HG03558 (cell line): ENCODE measurements at regions not wholly inside any gene's neighbourhood (a gene's known extent, or its start where the extent isn't known, plus 50 kb on each side); places are given as distances from the start of the nearest gene placed in this dataset.

Source experiments
- ATAC-seq: cut with Tn5 transposase; IDR thresholded peaks from one replicate; pipeline ENCODE4 v1.9.1; 2021; ENCODE audit warnings: moderate number of reproducible peaks; ENCODE audit not compliant: unreplicated experiment; ENCODE audit errors: extremely low read depth

DNA sequence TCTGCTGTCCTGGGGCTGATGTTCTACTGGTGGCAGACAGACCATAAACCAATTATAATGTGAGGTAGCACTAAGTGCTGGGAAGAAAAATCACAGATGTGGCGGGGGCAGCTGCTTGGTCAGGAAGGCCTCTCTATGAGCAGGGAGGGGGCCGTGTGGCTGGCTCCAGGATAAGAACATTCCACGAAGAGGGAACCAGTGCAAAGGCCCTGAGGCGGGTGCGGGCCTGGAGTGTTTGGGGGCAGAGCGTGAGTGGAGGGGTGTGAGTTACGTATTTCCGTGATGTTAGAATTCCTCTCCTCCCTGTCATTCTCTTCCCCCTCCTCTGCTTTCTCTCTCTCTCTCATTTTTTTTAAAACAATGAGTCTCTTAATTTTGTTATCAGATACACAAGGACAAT is 67.2 kb downstream of the CEBPB start:
- ATAC-seq: no peak

DNA sequence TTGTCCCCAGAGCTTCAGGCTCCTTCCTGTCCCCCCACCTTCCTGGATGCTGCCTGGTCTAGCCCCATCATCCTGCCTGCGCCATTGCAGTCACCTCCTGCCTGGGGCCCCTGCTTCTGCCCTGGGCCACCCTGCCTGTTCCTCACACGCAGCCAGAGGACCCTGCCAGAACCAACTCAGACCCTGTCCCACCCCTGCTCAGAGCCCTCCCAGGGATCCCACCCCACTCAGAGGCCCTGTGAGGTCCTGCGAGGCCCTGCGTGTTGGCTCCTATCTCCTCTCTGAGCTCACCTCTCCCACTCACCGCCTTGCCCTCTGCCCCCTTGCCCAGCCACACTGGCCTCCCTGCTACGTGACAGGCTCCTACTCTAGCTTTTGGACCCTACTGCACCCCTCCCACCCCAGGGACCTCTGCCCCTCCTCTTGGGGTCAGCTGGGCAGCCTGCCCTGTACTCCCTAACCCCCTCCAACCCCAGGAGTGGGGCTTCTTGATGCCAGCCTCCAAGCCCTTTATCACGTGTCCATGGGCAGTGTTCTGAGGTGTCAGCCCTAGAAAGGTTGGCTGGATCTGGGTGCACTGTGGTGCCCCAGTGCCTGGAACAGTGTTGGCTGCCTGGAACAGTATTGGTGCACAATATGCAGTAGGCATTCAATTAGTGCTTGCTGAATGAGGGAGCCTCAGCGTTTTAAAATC is 68.3 kb downstream of the CEBPB start:
- ATAC-seq: no peak

DNA sequence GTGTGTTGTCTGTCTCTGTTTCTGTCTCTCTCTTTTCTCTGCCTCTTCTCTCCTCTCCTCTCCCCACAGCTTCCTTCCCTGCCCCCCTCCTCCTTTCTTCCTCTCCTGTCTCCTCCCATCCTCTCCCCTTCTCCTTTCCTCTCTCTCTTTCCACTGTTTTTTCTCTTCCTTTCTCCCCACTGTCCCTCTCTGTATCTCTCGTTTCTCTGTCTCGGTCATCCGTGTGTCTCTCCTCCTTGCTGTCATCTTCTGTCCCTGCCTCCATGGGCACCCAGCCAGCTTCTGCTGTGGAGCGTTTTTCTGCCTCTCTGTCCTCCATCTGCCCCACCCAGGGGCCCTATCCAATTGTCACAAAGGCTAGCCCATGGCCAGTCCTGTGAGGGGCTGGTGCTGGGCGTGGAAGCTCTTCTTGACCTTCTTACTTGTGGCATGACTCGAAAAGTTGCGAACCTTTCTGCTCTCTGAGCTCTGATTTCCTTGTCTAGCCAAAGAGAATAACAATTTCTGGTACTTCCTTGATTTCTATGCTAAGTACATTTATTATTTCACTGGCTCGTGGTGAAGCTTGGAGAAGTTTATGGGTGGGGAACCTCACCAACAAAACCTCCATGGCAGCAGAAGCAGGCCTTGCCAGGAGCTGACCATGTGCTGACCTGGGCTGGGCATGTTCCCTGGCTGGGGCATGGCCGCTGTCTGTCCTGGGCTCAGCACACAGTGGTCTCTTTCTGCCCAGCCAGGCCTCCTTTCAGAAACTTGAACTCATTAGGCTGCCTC is 69.3 kb downstream of the CEBPB start:
- ATAC-seq: no peak

DNA sequence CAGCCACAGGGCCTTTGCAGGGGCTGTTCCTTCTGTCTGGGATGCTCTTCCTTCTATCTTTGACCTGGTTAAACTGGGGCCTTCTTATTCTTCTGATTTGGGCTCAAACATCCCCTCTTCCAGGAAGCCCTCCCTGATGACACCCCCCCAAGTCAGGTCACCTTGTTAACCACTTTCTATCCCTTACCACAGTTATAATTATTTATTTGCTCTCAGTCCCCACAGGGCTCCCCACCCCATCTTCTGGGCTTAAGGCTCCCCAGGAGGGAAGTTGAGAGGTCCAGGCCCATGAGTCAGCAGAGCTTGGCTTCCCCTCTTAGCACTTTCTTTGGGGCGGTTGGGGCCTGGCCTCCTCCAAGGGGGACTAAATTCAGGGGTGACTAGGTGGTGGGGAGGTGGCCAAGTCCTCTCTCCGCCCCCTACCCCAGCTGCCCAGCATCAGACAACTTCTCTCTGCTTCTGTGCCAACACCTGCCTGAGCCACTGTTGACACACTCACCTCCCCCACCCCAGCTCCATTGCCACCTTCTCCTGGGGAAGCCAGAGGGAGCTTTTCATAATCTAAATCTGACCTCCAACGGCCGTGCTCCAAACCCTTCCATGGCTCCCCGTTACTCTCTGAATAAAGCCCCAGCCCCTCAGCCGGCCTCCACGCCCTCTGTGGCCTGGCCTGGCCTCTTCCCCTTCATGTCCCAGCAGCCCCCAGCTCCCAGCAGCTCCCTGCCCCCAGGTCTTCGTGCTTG is 70.0 kb downstream of the CEBPB start:
- ATAC-seq: no peak

DNA sequence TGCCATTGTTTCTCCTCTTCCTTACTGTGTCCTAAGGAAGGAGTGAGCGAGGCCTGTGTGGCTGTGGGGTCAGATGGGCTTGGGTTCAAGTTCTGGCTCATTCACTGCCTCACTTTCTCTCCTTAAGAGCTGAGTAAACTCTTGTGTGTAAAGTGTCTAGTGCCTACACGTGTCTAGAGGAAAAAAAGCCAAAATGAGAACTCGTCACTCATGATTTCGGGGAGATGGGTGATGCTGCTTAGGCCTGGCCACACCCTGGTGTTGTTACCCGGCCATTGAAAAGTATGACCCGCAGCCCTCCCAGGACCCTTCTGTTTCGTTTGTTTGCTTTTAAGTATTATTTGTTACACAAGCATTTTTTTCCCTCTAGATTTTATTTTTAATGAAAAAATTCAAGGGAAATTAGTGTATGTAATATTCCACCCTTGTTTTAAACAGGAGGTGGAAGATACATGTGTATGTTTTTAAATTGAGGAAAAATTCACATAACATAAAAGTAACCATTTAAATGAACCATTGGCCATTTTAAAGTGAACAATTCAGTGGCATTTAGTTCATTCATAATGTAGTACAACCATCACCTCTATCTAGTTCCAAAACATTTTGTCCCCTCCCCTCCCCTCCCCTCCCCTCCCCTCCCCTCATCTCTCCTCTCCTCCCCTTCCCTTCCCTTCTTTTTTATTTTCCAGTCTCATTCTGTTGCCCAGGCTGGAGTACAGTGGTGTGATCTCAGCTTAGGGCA is 71.0 kb downstream of the CEBPB start:
- ATAC-seq: no peak

DNA sequence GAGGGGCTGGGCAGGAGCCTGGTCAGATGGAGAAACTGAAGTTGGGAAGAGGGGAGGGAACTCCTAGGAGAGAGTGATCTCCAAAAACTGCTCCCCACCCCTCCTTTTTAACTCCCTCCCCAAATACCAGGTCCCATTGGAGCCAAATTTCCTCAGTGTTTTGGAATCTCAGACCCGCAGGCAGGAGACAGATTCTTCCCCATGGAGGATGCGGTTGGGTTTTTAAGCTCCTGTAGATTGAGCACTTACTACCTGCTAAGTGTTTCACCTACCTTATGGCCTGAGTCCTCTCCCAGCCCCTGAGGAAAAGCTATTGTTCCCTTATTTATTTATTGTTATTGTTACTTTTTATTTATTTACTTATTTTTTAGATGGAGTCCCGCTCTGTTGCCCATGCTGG is 73.2 kb downstream of the CEBPB start:
- no peak for ATAC-seq

DNA sequence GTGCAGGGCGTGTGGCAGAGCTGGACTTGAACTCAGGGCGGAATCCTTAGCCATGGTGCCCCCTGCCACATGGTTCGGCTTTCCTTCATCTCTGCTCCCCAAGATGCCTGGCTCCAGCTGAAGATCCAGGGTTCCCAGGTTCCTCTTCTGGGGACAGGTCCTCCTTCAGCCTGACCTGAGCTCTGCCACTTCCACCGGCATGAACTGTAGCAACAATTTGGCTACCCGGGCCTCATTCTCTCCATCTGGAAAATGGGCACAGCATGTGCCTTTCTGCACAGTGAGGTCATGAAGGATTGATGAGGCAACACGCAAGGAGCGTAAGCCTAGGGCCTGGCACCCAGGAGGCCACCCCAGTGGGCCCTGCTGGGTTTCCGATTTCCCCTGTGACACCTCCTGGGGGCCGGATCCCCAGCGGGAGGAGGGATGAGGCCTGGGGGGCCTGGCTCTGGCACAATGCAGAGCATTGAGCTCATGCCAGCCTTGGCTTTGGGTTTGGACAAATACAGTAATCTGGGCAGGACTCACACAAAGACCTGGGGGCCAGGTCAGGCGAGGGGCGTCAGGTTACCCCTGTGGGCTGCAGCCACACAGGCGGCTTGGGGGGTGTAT is 74.0 kb downstream of the CEBPB start:
- no peak for ATAC-seq

DNA sequence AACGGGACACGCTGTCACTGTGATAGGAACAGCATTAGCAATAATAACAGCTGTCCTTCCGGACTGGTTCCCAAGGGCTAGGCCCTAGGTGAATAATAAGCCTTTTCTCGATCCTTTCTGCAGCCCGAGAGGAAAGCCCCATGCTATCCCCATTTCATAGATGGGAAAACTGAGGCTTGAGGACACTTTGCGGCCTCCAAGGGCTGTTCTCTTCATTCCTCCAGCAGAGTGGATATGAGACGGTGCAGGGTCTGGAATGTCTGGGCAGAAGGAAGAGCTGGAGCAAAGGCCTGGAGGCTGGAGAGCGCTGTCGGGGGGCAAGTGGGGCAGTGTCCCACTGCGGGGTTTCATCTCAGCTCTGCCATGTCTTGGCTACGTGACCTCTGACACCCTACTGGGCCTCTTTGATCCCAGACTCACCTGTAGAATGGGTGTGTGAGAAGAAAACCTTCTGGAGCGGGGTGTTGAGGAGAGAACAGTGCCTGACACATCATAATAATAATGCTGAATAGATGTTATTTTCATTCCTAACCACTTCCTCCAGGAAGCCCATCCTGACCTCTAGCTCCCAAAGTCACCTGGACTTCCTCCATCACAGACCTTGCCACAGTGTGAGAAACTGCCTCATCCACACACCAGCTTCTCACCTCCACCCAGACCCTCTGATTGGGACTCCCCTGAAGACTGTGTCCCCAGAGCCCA is 74.8 kb downstream of the CEBPB start:
- no peak for ATAC-seq

DNA sequence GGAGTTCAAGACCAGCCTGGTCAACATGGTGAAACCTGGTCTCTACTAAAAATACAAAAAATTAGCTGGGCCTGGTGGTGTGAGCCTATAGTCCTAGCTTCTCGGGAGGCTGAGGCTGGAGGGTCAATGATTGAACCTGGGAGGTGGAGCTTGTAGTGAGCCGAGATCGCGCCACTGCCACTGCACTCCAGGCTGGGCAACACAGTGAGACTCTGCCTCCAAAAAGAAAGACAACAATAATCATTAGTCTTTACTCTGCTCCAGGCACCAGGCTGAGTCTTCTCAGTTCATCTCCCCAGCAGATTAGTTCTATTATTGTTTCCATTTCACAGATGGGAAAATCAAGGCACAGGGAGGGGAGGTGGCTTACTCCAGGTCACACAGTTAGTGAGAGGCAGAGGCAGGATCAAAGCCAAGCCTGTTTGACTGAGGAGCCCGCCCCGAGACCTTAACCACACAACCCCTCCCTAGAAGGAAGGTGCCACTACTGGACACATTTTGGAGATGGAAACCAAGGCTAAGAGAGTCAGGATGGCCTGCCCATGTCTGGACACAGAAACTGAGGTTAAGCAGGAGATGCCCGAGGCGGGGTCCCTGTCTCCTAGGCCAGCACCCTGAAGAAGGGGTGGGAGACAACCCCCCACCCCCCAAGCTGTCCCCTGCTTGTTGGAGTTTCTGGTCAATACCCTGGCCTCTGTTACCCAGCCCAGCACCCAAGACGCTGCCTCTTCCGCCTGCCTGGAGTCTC is 75.8 kb downstream of the CEBPB start:
- ATAC-seq: no peak

DNA sequence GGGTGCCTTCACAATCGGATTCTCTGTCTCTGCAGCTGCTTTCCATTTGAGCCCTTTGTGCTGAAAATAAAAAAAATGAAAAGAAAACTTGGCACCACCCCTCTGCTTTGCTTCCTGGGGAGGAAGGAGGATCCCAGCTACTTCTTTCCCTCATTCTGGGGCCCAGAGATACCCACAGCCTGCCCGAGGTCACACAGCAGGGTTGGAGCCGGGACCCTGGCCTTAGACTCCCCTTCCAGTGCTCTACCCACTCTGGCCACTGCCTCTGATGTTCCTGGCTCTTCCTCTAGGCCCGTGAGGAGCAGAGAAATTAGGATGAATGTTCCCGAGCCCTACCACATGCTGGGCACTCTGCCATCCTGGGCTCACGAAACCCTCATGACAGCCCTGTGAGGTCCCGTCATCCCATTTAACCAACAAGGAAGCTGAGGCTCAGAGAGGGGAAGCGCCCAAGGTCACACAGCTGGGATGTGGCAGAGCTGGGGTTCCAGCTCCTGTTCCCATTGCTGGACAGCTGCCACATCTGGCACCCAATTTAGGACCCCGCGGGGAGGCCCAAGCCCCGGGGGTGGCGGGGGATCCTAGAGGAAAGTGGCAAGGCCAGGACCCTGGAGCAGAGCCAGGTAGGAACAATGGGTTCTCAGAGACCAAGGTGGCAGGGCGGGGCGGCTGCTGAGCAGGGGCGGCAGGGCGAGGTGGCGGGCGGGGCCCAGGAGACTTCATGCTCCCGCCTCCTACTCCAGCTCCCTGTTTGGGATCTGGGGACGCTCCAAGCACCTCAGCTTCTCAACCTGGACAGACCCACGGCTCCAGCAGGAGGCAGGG is 76.6 kb downstream of the CEBPB start:
- ATAC-seq: no peak

DNA sequence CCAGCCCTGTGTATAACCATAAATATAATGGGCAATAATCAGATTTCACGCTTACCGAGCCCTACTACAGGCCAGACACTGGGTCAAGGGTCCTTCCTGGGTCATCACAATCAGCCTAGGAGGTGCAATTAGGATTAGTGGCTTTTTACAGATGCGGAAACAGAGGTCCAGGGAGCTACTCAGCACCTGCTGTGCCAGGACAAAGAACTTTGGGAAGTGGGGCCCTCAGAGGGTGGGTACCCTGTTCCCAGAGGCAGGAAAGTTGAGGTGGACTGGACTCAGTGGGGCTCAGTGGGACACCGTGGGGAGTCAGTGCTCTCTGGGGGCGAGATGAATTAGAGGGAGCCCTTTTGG is 77.2 kb downstream of the CEBPB start:
- ATAC-seq: no peak

DNA sequence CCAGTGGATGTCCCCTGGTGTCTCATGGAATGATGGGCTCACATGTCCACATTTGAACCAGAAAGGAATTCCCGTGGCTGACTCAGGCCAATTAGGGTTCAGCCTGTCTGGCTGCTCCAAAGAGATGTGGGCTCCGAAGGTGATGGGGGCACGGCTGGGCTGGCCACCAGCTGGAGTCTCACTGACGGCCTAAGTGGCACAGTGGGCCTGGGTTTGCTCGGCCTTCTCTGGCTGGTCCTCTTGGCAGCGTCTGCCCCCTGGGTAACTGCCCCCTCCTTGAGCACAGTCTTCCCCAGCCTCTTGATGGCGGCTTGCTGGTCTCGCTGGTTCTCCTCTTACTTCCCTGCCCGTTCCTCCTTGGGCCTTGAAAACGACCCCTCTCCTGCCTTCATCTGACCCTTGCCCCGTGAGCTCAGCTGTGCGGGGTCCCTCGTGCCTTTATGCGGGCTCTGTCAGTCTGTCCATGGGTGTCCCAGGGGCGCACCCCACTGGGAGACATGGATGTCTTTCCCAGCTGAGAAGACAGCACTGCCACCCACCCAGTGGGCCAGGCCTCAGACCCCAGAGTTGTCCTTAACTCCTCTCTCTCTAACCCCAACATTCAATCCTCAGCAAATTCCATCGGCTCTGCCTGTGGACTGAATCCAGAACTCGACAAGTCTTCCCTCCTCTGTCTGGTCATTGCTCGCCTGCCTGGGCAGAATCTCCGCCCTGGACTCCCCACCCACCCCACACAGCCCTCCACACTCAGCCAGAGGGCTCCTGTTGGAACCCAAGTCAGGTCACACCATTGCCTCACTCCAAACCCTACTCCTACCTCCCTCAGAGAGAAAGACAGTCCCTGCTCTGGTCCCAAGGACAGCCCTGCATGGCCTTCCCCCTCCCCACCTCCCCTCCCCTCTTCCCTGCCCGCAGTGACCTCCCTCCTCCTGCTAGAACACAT is 78.7 kb downstream of the CEBPB start:
- ATAC-seq: no peak

DNA sequence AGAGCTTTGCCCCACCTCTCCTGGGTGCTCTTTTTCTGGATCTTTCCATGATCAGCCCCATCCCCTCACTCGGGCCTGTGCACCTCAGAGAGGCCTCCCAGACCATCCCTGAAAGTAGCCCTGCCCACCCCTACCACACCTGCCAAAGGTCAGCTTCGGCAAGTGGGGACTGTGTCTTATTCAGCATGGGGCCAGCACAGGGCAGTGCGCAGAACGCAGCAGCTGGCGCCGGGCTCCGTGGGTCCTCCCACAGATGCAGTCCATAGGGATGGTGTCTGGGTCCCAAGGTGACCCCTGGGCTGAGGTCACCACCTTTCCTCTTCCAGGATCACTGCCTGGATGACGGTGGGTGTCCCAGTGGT is 79.4 kb downstream of the CEBPB start:
- ATAC-seq: no peak

DNA sequence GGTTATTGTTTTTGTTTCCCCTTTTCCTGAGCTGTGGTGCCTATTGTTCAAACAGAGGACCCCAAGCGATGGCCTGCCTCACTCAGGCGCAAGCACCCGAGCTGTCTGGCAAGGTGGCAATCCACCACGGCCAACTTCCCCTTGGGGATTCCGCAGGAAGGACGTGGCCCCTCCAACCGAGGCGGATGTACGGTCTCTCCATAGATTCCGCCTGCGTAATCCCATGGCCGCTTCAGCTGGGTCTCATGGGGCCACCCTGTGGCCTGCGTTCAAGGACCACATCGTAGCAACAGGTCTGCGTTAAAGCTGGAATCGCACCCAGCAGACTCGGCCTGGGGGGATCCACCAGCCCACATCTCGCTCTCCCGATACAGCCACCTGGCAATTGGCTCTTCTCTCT is 79.9 kb downstream of the CEBPB start:
- ATAC-seq: no peak

DNA sequence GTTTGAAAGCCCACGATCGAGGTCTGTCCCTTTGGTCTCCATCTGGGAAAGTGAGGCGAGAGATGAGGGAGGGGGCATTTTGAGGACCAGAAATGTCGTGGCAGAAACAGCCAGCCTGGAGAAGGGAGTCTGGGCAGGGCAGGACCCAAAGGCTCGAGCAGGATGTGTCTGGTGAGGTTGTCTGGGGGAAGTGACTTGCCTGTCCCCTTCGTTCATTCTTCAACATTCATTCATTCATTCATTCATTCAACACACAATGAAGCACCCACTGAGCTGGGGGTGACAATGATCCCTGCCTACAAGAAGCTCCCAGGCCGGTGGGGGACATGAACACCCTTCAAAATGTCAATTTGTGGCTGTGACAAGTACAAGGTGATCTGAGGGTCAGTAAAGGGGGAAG is 80.5 kb downstream of the CEBPB start:
- ATAC-seq: no peak

DNA sequence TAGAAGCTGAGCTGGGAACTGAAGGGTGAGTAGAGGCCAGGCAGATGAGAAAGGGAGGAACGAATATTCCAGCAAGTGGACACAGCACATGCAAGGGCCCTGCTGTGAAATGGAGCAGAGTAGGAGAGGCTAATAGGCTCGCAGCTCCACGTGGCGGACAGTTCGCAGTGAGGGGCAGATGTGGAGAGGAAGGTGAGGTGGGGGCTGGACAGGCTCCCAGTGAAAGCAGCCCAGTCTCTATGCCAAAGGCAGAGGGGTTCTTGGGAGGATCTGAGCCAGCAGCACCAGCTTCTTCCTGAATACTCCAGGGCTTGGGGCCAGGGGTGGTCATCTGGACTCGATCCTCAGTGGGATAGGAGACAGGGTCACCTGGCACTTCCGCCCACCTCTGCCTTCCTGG is 81.0 kb downstream of the CEBPB start:
- no peak for ATAC-seq

DNA sequence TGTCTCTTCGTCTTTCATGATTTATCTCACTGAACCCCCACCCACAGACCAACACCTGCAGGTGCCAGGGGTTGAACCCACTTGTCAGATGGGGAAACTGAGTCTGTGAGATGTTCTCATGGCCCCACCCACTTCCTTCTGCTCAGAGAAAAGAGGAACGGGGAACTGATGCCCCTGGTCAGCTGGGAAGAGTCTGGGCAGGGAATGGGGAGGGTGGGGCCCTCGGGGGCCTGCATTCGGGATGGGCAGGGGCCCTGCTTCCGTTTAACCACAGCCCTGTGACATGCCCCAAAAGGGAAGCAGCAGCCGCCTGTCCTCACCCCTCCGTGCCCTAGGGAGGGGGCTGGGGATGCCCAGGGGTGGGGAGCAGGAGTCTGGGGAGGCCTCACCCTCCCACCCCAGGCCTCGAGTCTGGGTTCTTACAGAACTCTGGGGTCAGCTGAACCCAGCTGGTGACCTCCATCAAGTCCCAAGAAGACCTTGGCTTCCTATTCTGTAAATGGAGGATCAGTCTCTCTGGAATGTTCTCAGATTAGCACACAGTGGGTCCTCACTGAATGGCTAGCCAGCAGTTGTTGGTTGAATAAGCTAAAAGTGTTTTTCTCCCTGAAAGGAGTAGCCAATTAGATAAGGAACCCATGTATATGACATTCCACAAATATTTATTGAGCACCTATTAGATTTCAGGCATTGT is 81.5 kb downstream of the CEBPB start:
- ATAC-seq: no peak
